ENCODE measurements at regions not wholly inside any gene's neighbourhood (a gene's known extent, or its start where the extent isn't known, plus 50 kb on each side); places are given as distances from the start of the nearest gene placed in this dataset.

- Histone ChIP-seq H4K20me1 (ENCODE audit: insufficient read depth, low read length) (no peaks in the 10 kb centered on the region), H3K4me3 (ENCODE audit: low read depth in 1 of 2, low read length in 2 of 2) (no peak overlapping the region), H3K4me2 (ENCODE audit: insufficient read depth, low read length) (no peak overlapping the region), H3K9ac (ENCODE audit: low read depth, low read length) (no peak overlapping the region), H3K27ac (ENCODE audit: low read length) (no peak overlapping the region), H2AFZ (ENCODE audit: low read depth, low read length) (no peak overlapping the region), H3K9me3 (ENCODE audit: insufficient read depth, low read length, severe bottlenecking) (no peaks in the 10 kb centered on the region), H3K27me3 (ENCODE audit: insufficient read depth, low read length, poor library complexity) (peaks cover 4% of the 10 kb centered on the region), H3K79me2 (ENCODE audit: insufficient read depth, low read length) (no peaks in the 10 kb centered on the region), H3K4me1 (ENCODE audit: insufficient read depth, low read length) (no peaks in the 10 kb centered on the region), H3K36me3 (ENCODE audit: insufficient read depth, low read length) (no peaks in the 10 kb centered on the region)
- ATAC-seq (ENCODE audit: insufficient read depth, low read depth): no peak
- TF ChIP-seq EZH2 (IDR thresholded peaks at IDR 0.05; ENCODE audit: borderline replicate concordance, low read depth, low read length, severe bottlenecking) (no peak), CTCF (IDR thresholded peaks at IDR 0.05; ENCODE audit: borderline replicate concordance, extremely low read depth, low read length, poor library complexity, severe bottlenecking) (no peak)
- DNase-seq: no peak
Observed at GRCh38 chr5:99088309-99088708, 159.5 kb upstream of the CHD1 start.

GRCh38 chr5:99083197-99083596 lies 154.4 kb upstream of the CHD1 start:
- H3K4me3 ChIP-seq (ENCODE audit: low read depth in 1 of 2, low read length in 2 of 2): no peak overlapping the region
- no peak overlapping the region for H3K27ac ChIP-seq (ENCODE audit: low read length)
- no peak for ATAC-seq (ENCODE audit: insufficient read depth, low read depth)
- no peaks in the 10 kb centered on the region for H3K27me3 ChIP-seq (ENCODE audit: insufficient read depth, low read length, poor library complexity)
- no peak overlapping the region for H3K9ac ChIP-seq (ENCODE audit: low read depth, low read length)
- no peaks in the 10 kb centered on the region for H3K4me1 ChIP-seq (ENCODE audit: insufficient read depth, low read length)
- TF ChIP-seq CTCF (IDR thresholded peaks at IDR 0.05; ENCODE audit: borderline replicate concordance, extremely low read depth, low read length, poor library complexity, severe bottlenecking) (no peak), EZH2 (IDR thresholded peaks at IDR 0.05; ENCODE audit: borderline replicate concordance, low read depth, low read length, severe bottlenecking) (no peak)
- no peaks in the 10 kb centered on the region for H3K9me3 ChIP-seq (ENCODE audit: insufficient read depth, low read length, severe bottlenecking)
- H4K20me1 ChIP-seq (ENCODE audit: insufficient read depth, low read length): no peaks in the 10 kb centered on the region
- no peak for DNase-seq
- H3K4me2 ChIP-seq (ENCODE audit: insufficient read depth, low read length): no peak overlapping the region
- H2AFZ ChIP-seq (ENCODE audit: low read depth, low read length): no peak overlapping the region
- H3K79me2 ChIP-seq (ENCODE audit: insufficient read depth, low read length): no peaks in the 10 kb centered on the region
- H3K36me3 ChIP-seq (ENCODE audit: insufficient read depth, low read length): no peaks in the 10 kb centered on the region

- no peak for ATAC-seq (ENCODE audit: insufficient read depth, low read depth)
- Histone ChIP-seq H3K9me3 (ENCODE audit: insufficient read depth, low read length, severe bottlenecking) (no peaks in the 10 kb centered on the region), H3K4me2 (ENCODE audit: insufficient read depth, low read length) (no peak overlapping the region), H3K9ac (ENCODE audit: low read depth, low read length) (no peak overlapping the region), H3K4me1 (ENCODE audit: insufficient read depth, low read length) (no peaks in the 10 kb centered on the region), H3K27ac (ENCODE audit: low read length) (no peak overlapping the region), H3K79me2 (ENCODE audit: insufficient read depth, low read length) (no peaks in the 10 kb centered on the region), H3K27me3 (ENCODE audit: insufficient read depth, low read length, poor library complexity) (no peaks in the 10 kb centered on the region), H3K4me3 (ENCODE audit: low read depth in 1 of 2, low read length in 2 of 2) (no peak overlapping the region), H3K36me3 (ENCODE audit: insufficient read depth, low read length) (no peaks in the 10 kb centered on the region), H2AFZ (ENCODE audit: low read depth, low read length) (no peak overlapping the region), H4K20me1 (ENCODE audit: insufficient read depth, low read length) (no peaks in the 10 kb centered on the region)
- TF ChIP-seq CTCF (IDR thresholded peaks at IDR 0.05; ENCODE audit: borderline replicate concordance, extremely low read depth, low read length, poor library complexity, severe bottlenecking) (no peak), EZH2 (IDR thresholded peaks at IDR 0.05; ENCODE audit: borderline replicate concordance, low read depth, low read length, severe bottlenecking) (no peak)
- no peak for DNase-seq
Observed at GRCh38 chr5:99081711-99082110, 152.9 kb upstream of the CHD1 start.
